ENCODE measurements at regions not wholly inside any gene's neighbourhood (a gene's known extent, or its start where the extent isn't known, plus 50 kb on each side); places are given as distances from the start of the nearest gene placed in this dataset.
"Not testable (repeated sequence)": the region's sequence is repeated elsewhere in the genome, so short reads cannot be mapped to it uniquely, and the experiment has no call there.

DNA sequence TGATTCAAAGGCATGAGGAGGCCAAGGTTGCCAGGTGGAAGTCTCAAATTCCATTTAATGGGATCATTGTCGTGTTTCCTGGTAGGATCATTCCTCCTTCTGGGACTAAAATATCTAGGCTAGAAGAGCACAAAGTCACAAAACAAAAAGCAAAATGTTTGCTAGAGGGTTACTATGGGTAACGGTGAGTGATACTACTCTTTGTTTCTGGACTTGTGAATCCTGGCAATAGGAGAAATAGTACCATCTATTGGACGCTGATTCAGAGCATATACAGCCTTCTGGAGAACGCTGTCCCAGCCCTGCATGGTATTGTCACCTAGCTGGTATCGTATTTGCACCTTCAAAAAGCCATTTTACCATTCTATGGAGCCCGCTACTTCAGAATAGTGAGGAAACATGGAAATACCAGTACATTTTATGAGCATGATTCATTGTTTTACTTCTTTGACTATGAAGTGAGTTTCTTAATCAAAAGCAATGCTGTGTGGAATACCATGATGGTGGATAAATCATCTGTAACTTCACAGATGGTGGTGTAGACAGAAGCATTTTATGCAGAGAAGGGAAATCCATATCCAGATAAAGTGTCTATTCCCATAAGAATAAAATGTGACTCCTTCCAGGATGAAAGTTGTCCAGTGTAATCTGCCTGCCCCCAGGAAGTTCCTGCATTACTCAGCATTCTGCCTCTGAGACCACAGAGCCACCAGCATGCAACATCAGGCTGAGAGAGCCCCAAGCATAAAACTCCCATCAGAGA is 361.0 kb downstream of the ETV1 start:
- H4K20me1 ChIP-seq (ENCODE audit: insufficient read depth, low read length): no peaks in the 10 kb centered on the region
- no peaks in the 10 kb centered on the region for H3K27me3 ChIP-seq (ENCODE audit: insufficient read depth, low read length, poor library complexity)
- H3K4me2 ChIP-seq (ENCODE audit: insufficient read depth, low read length): no peak overlapping the region
- H3K27ac ChIP-seq (ENCODE audit: low read length): no peak overlapping the region
- TF ChIP-seq, protein P1, sequence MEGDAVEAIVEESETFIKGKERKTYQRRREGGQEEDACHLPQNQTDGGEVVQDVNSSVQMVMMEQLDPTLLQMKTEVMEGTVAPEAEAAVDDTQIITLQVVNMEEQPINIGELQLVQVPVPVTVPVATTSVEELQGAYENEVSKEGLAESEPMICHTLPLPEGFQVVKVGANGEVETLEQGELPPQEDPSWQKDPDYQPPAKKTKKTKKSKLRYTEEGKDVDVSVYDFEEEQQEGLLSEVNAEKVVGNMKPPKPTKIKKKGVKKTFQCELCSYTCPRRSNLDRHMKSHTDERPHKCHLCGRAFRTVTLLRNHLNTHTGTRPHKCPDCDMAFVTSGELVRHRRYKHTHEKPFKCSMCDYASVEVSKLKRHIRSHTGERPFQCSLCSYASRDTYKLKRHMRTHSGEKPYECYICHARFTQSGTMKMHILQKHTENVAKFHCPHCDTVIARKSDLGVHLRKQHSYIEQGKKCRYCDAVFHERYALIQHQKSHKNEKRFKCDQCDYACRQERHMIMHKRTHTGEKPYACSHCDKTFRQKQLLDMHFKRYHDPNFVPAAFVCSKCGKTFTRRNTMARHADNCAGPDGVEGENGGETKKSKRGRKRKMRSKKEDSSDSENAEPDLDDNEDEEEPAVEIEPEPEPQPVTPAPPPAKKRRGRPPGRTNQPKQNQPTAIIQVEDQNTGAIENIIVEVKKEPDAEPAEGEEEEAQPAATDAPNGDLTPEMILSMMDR (IDR thresholded peaks at IDR 0.05; ENCODE audit: borderline replicate concordance, extremely low read depth, low read length, poor library complexity, severe bottlenecking): no peak
- no peak for TF ChIP-seq EZH2 (IDR thresholded peaks at IDR 0.05; ENCODE audit: borderline replicate concordance, low read depth, low read length, severe bottlenecking)
- H3K4me1 ChIP-seq (ENCODE audit: insufficient read depth, low read length): no peaks in the 10 kb centered on the region
- peaks cover 3% of the 10 kb centered on the region for H3K9me3 ChIP-seq (ENCODE audit: insufficient read depth, low read length, severe bottlenecking)
- DNase-seq (no peak), ATAC-seq (ENCODE audit: insufficient read depth, low read depth) (no peak)
- no peaks in the 10 kb centered on the region for H3K36me3 ChIP-seq (ENCODE audit: insufficient read depth, low read length)
- no peaks in the 10 kb centered on the region for H3K79me2 ChIP-seq (ENCODE audit: insufficient read depth, low read length)
- no peak overlapping the region for H2AFZ ChIP-seq (ENCODE audit: low read depth, low read length)
- no peak overlapping the region for H3K4me3 ChIP-seq (ENCODE audit: low read depth in 1 of 2, low read length in 2 of 2)
- H3K9ac ChIP-seq (ENCODE audit: low read depth, low read length): no peak overlapping the region

DNA sequence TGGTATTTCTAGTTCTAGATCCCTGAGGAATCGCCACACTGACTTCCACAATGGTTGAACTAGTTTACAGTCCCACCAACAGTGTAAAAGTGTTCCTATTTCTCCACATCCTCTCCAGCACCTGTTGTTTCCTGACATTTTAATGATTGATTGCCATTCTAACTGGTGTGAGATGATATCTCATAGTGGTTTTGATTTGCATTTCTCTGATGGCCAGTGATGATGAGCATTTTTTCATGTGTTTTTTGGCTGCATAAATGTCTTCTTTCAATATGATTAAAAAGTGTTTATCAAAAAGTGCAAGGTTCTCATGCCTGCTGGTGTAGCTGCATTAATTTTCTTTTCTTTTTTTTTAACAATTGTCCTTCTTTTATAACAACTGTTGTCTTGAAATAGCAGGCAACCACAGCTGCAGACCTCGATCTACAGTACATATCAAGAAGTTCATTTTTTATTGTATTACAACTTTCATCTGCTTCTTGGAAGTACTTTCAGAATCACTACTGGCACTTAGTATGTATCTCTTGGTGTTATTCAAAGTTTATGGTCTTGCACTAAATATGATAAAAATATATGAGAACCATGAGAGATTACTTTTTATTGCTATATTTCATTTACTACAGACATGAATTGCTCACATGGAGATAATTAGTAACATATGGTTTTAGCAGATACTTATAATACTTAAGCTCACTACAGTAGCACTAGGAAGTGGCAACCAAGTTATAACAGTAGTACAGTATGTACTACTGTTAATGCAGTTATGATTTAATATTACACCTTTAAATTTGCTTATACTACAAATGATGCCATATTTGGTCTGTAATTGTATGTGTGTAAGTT is 358.0 kb downstream of the ETV1 start:
- not testable (repeated sequence) for H3K4me2 ChIP-seq (ENCODE audit: insufficient read depth, low read length); DNase-seq; H3K9ac ChIP-seq (ENCODE audit: low read depth, low read length); H4K20me1 ChIP-seq (ENCODE audit: insufficient read depth, low read length); H3K4me3 ChIP-seq (ENCODE audit: low read depth in 1 of 2, low read length in 2 of 2); H3K79me2 ChIP-seq (ENCODE audit: insufficient read depth, low read length); H3K27me3 ChIP-seq (ENCODE audit: insufficient read depth, low read length, poor library complexity); ATAC-seq (ENCODE audit: insufficient read depth, low read depth); H3K36me3 ChIP-seq (ENCODE audit: insufficient read depth, low read length); H3K4me1 ChIP-seq (ENCODE audit: insufficient read depth, low read length); H2AFZ ChIP-seq (ENCODE audit: low read depth, low read length); H3K9me3 ChIP-seq (ENCODE audit: insufficient read depth, low read length, severe bottlenecking); H3K27ac ChIP-seq (ENCODE audit: low read length)

DNA sequence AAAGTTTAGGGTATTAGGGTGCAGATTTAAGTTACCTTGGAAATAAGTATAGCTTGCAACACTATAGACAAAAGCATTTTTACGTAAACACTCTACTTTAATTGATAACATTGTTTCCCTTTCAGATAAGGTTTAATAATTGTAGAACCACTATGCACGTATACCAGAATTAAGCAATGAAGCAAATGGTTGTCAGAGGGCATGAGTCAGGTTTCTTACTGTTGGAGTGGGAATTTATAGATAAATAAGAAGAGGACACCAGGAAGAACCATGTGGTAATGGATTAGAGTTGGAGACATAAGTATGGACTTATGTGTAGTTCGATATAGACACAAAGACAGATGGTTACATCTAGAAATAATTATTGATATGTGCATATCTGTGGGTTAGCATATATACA is 355.6 kb downstream of the ETV1 start:
- Histone ChIP-seq H3K4me1 (ENCODE audit: insufficient read depth, low read length) (no peaks in the 10 kb centered on the region), H4K20me1 (ENCODE audit: insufficient read depth, low read length) (no peaks in the 10 kb centered on the region), H3K4me3 (ENCODE audit: low read depth in 1 of 2, low read length in 2 of 2) (no peak overlapping the region), H3K9ac (ENCODE audit: low read depth, low read length) (no peak overlapping the region), H3K27me3 (ENCODE audit: insufficient read depth, low read length, poor library complexity) (no peaks in the 10 kb centered on the region), H2AFZ (ENCODE audit: low read depth, low read length) (no peak overlapping the region), H3K9me3 (ENCODE audit: insufficient read depth, low read length, severe bottlenecking) (no peaks in the 10 kb centered on the region), H3K36me3 (ENCODE audit: insufficient read depth, low read length) (no peaks in the 10 kb centered on the region), H3K4me2 (ENCODE audit: insufficient read depth, low read length) (no peak overlapping the region), H3K79me2 (ENCODE audit: insufficient read depth, low read length) (no peaks in the 10 kb centered on the region), H3K27ac (ENCODE audit: low read length) (no peak overlapping the region)
- DNase-seq (no peak), ATAC-seq (ENCODE audit: insufficient read depth, low read depth) (no peak)
- no peak for TF ChIP-seq EZH2 (IDR thresholded peaks at IDR 0.05; ENCODE audit: borderline replicate concordance, low read depth, low read length, severe bottlenecking)
- TF ChIP-seq, protein P1 (IDR thresholded peaks at IDR 0.05; ENCODE audit: borderline replicate concordance, extremely low read depth, low read length, poor library complexity, severe bottlenecking): no peak

DNA sequence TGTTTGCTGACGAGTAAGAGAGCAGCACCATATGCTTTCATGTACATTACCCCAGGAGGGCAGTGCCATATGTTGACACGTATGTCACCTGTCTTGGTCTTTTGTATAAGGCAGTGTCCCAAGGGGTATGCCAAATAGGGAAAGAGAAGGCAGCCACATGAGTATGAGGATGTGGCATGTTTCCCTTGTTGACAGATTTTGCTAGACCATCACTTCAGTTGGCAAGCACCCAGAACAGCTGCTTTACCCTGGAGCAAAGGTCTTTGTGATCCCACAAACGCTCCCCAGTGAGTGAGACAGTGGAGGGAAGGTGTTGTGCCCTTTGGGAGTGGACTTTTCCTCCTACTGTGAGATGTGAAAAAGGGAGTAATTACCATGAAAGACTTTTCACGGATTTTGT is 350.1 kb downstream of the ETV1 start:
- no peaks in the 10 kb centered on the region for H3K9me3 ChIP-seq (ENCODE audit: insufficient read depth, low read length, severe bottlenecking)
- no peaks in the 10 kb centered on the region for H3K36me3 ChIP-seq (ENCODE audit: insufficient read depth, low read length)
- TF ChIP-seq, protein P1 (IDR thresholded peaks at IDR 0.05; ENCODE audit: borderline replicate concordance, extremely low read depth, low read length, poor library complexity, severe bottlenecking): no peak
- no peak for TF ChIP-seq EZH2 (IDR thresholded peaks at IDR 0.05; ENCODE audit: borderline replicate concordance, low read depth, low read length, severe bottlenecking)
- H3K4me2 ChIP-seq (ENCODE audit: insufficient read depth, low read length): no peak overlapping the region
- no peak overlapping the region for H3K4me3 ChIP-seq (ENCODE audit: low read depth in 1 of 2, low read length in 2 of 2)
- H2AFZ ChIP-seq (ENCODE audit: low read depth, low read length): no peak overlapping the region
- no peak for ATAC-seq (ENCODE audit: insufficient read depth, low read depth)
- DNase-seq: no peak
- H4K20me1 ChIP-seq (ENCODE audit: insufficient read depth, low read length): no peaks in the 10 kb centered on the region
- H3K4me1 ChIP-seq (ENCODE audit: insufficient read depth, low read length): no peaks in the 10 kb centered on the region
- H3K27me3 ChIP-seq (ENCODE audit: insufficient read depth, low read length, poor library complexity): no peaks in the 10 kb centered on the region
- H3K27ac ChIP-seq (ENCODE audit: low read length): no peak overlapping the region
- no peaks in the 10 kb centered on the region for H3K79me2 ChIP-seq (ENCODE audit: insufficient read depth, low read length)
- no peak overlapping the region for H3K9ac ChIP-seq (ENCODE audit: low read depth, low read length)

Data from DND-41 (cell line).